ENCODE measurements at regions not wholly inside any gene's neighbourhood (a gene's known extent, or its start where the extent isn't known, plus 50 kb on each side); places are given as distances from the start of the nearest gene placed in this dataset.

- TF ChIP-seq, protein P1, sequence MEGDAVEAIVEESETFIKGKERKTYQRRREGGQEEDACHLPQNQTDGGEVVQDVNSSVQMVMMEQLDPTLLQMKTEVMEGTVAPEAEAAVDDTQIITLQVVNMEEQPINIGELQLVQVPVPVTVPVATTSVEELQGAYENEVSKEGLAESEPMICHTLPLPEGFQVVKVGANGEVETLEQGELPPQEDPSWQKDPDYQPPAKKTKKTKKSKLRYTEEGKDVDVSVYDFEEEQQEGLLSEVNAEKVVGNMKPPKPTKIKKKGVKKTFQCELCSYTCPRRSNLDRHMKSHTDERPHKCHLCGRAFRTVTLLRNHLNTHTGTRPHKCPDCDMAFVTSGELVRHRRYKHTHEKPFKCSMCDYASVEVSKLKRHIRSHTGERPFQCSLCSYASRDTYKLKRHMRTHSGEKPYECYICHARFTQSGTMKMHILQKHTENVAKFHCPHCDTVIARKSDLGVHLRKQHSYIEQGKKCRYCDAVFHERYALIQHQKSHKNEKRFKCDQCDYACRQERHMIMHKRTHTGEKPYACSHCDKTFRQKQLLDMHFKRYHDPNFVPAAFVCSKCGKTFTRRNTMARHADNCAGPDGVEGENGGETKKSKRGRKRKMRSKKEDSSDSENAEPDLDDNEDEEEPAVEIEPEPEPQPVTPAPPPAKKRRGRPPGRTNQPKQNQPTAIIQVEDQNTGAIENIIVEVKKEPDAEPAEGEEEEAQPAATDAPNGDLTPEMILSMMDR (IDR thresholded peaks at IDR 0.05) = no peak
- TF ChIP-seq EP300 (IDR thresholded peaks at IDR 0.05) (no peak), POLR2A (IDR thresholded peaks at IDR 0.05) (no peak)
Observed at GRCh38 chr5:87195104-87195591, 72.5 kb upstream of the RASA1 start.
